Activated T-helper 9 cell treated with anti-CD3 and anti-CD28 coated beads, Interleukin-2, amount 50 U/mL, for 16 hours (primary cell): ENCODE measurements at regions not wholly inside any gene's neighbourhood (a gene's known extent, or its start where the extent isn't known, plus 50 kb on each side); places are given as distances from the start of the nearest gene placed in this dataset.
"Not testable (repeated sequence)": the region's sequence is repeated elsewhere in the genome, so short reads cannot be mapped to it uniquely, and the experiment has no call there.

Source experiments
- DNase-seq: peaks from one replicate; pipeline ENCODE4 v3.0.0-alpha.2; 2020; ENCODE audit warnings: low read depth

DNA sequence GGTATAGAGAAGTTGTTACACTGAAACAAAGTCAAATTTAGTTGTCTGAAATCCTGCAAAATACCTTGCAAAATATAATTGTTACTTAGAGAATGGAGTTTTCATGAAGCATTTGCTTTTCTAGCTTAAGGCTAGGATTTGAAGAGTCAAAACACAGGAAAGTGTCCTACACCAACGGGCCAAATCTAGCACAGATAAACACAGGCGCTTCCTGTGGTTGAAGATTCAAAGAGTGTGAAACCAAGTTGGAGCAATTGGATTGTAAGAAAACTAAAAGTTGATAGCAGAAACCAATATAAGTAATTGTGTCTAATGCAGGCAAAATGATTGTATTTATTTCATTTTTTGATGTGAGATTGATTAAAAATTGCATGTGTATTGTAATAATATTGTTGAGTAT is 2002.5 kb upstream of the TENM3 start:
- DNase-seq = no peak

DNA sequence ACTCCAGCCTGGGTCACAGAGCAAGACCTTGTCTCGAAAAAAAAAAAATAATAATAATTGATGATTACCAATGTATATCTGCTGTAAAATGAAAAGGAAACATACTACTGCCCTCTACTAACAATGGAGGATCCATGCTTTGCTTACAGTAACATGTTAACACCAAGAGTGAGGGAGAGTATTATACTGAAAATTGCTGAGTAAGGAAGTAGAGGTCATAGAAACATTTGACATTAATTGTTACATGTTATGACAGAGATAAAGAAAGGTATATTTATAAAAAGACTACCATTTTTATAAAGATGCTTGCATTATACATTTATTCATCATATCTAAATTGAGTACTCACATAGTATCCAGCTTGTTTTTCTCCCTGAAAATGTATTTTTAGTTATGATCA is 1989.8 kb upstream of the TENM3 start:
- no peak for DNase-seq

DNA sequence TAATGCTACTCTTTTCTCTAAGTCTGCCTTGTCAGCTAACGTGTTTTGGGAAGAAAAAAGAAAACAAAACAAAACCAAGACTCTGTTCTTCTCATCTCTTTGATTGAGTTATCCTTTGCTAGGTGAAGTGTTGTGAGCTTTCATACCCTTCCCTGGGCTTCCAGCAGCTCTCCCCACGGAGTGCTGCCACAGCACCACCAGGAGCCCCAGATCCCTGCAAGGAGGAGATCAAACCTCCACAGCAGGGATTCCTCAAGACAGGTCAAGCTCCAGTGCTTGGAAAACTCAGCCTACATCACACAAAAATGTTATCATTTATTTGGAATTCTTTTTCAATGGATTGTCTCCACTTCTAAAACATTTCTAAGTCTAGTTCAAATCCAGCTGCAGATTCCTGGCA is 1981.9 kb upstream of the TENM3 start:
- no peak for DNase-seq

DNA sequence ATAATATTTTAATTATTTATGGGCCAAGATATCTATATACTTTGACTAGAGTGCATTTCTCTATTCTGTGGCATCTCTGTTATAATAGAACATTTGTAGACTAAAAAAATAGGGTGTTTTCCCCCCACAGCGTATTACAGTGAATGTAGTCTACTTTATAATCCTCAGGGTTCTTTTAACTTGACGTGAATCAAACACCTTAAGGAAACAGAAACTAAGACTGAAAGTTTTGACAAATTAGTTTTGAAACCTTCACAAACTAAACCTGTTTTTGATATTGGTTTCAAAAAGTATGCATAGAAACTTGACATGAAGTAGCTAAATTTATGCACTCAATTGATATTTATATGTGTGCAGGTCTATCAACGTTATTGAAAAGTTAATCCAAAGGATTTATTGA is 1963.1 kb upstream of the TENM3 start:
- no peak for DNase-seq

DNA sequence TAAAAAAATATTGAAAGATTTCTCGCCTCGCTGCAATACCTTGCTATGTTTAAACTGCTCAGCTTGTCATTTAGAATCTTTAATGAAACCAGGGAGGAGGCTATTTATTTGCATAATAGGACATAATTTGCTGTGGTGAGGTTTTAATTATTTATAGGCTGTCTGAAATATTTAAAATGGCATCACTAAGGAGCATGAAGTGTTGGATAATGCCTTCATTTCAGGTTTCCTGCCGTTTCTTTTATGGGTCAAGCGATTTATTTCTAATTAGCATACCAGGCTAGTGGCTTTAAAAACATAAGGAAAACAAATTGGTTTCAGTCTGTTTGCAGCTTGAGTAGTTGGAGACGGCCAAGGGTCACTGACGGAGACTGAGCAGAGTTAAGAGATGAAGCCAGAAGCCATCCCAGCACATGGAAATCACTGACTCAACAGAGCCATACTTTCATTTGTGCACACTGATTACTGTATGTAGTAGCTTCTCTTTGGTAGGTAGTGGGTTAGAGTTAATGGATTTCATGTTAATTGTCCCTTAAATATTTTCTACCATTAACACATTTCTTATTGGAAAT is 1962.4 kb upstream of the TENM3 start:
- DNase-seq = no peak

DNA sequence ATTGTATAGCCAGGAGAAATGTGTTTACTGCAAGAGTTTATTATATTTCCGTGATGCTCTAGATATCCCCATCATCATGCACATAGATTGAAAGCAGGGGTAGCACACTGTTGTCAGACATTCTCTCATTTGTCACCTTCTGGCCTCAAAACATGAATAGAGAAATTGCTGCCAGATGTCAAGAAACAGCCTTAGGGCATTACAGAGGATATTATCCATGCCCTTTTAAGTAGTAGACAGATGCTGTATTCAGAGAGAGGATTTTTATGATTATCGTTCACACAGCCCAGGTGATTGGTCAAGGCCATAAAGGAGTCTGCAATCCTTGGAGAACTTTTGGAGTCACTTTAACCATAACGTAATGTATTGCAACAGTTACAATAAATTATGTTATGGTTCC is 1961.5 kb upstream of the TENM3 start:
- no peak for DNase-seq

DNA sequence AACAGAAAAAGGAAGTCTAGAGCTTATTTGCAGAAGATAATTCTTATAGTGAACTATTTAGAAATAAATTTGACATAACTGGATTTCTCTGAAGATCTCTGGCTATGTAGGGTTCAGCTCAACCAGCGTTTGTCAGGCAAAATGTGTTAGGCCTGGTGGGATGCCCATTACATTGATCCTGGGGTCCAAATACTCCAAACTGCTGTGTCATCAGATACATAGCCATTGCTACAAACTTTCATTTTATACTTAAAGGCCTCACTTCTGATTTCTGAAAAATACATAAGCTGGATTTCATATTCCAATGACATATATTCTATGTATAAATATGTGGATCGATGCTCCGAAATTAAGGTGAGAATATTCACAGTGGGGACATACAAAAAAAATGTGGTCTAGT is 1958.9 kb upstream of the TENM3 start:
- DNase-seq = no peak

DNA sequence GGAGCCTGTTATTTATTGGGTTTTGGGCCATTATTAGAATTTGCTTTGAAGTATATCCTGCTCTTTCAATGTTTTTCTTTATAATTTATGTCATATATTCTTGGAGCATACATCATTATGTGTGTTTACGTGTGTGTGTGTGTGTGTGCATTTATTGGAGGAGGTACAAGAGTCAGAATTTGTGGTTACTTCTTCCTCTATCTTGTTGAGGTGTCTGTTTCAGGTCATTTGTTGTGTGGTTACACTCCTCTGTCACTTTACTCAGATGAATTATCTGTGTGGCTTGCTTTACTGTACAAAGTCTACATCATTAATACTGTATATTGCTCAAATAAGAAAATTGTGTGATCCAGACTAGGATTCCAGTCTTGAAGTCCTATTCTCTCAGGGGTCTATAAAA is 1957.4 kb upstream of the TENM3 start:
- no peak for DNase-seq

DNA sequence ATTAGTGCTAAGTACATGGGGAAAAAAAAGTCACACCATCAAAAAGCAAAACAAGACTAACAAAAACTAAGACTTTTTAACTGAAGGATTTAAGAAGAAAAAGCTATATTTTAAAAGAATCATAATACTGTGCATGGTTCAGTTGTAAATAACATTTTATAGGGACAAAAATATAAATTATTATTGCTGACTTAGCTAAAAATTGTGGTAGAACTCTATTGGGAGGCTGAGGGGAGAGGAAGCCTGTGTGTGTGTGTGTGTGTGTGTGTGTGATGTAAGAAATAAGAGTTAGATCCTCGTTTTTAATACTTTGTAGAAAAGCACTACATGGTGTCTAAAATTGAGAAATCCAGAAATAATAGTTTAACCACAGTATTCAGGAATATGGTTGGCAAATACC is 1950.9 kb upstream of the TENM3 start:
- DNase-seq = no peak

DNA sequence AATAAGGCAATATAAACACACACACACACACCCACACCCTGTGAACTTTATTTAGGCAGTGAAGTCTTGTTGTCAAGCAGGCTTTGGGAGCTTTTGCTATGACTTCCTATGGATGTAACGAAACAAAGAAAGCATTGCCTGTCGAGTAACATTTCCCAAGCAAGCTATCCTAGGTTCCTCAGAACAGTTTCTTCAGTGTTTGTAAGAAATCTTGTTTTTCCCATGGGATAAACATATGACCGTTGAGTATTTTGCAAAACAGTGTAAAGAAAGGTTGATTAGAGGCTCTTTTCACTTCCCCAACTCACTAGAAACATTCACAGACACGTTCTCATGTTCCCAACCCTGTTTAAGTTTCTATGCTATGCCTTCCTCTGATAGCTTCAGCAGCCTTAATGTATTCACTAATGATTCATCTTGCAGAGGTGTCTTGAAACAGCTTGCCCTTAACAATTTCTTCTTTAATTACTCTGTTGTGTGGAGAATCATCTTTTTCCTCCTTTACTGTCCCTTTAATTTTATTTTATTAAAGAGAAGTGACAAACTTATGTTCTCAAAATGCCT is 1947.1 kb upstream of the TENM3 start:
- DNase-seq = no peak

DNA sequence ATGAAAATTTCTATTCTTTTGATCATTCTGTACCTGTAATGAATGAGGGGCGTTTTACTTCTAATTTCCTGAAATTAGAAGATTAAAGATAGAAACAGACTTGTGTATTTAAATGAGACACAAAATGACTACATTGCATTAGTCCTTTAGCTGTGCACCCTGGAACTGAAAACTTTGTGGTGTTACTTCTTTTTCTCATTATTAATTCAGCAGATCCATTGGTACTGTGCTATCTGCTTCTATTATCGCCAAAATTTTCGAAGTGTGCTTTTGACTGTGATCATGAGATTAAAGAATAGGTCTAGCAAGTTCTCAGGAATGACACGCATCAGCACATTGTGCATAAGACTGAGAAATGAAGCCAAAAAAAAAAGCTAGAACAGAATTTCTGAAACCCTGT is 1938.9 kb upstream of the TENM3 start:
- no peak for DNase-seq

DNA sequence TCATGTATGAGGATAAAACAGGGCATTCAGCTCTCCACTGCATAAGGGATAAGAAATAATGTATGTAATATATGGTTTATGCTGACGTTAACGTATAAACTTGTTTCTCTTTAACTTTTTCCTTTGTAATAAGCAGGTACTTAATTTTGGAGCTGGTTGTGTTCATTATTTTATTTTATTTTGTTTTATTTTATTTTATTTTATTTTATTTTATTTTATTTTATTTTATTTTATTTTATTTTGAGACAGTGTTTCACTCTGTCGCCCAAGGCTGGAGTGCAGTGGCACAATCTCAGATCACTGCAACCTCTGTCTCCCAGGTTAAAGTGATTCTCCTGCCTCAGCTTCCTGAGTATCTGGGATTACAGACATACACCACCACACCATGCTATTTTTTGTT is 1932.6 kb upstream of the TENM3 start:
- no peak for DNase-seq

DNA sequence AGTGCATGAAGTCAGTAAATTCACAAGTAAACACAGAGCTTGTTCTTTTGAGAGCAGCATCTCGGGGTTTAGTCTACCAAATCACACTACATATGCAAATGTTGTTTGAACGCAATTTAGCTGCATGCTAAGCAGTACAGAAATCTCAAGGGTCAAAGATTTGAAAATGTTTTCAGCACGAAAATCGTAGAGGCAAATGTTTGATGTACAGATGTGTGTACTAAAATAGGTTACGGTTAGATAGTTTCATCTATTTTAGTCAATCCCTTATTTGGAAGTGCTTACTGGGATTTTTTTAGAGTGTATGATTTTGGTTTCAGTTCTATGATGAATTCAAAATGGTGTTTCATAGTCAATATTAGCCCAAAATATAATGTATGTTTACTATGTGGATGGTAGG is 1928.2 kb upstream of the TENM3 start:
- DNase-seq = no peak

DNA sequence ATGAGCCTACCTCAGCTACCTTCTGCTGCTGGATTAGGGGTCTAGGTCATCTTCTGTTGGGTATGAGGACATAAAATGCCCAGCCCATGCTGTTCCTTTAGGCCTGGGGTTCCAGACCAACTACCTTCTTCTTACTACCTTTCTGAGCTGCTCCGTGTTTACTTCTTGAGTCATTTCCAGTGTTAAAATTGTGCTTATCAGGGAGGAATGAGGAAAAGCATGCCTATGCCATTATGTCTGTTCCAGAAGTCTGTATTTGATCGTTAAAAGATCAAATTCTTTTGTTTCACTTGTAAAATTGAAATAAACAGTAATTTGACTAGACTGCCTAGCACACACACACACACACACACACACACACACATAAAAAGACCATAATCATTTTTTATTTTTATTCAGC is 1912.7 kb upstream of the TENM3 start:
- no peak for DNase-seq

DNA sequence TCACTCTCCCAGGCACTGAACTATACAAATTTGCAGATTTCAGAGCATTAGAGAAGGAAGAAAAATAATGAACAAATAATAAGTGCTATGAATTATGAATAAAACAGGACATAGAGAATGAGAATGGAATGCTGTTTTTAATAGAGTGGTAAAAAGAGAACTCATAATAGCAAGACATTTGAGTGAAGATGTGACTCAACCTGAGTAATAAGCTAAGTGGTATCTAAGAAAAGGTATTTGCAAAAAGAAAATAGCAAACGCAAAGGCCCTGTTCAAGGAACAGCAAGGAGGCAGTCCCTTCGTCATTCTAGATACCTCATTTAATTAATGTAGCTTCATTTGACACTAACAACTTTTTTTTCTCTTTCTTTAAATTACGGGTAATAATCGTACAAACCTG is 1910.0 kb upstream of the TENM3 start:
- DNase-seq = no peak

DNA sequence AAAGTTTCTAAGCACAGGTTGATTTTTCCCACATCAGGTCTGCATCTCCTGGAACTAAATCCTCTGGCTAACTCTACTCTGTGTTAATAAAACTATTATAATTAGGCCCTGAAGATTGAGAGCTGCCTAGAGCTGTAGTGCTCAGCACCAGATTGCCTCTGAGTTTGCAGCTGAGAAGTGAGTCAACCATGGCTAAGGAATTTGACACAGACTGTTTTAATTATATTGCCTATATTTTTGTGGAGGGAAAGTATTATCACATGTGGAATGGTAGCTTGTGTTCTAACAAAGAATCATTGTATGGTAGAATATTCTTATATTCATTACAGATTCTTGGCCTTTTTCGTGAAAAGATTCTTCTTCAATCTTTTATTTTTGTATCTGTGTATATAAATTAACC is 1907.6 kb upstream of the TENM3 start:
- no peak for DNase-seq

DNA sequence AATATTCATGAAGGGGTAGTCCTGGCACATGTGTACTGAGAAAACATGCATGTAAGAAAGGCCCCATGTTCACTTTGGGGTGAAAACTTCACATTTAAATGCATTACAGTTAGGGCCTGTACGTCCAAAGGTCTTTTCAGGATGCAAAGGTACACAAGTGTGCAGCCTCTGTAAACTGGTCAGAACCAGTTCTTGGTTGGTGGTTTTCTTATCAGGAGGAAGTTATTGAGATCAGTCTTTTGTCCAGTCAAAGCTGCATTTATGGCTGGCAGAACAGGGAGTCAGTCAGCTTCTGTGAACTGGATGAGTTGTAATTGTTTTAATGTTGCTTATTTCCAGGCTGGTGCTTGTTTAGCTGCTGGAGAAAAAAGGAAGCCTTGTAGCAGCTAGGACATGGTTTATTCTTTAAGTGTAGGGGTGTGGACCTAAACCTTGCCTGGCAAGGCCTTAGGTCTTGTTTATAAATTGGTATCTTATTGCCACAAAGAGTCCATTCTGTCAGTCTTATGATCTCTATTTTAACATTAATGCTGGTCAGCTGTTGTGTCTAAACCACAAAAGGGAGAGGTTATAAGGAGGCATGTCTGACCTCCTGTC is 1906.6 kb upstream of the TENM3 start:
- no peak for DNase-seq

DNA sequence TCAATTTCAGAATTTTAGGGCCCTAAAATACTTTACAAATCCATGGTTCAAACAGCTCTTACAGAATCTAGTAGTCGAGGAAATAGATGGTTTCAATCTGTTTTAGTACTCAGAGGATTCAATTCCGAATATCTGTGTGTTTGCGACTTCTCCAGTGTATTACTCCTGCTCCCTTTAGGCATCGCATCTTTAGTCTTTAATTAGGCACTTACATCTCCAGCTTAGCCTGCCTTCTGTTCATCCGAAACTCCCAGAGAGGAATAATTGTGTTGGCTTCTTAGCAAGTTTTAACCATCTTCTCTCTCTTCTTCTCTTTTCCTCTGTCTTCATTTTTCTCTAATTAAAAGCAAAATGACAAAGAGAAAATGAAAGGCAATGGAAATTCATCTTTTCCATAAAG is 1901.3 kb upstream of the TENM3 start:
- DNase-seq = no peak

DNA sequence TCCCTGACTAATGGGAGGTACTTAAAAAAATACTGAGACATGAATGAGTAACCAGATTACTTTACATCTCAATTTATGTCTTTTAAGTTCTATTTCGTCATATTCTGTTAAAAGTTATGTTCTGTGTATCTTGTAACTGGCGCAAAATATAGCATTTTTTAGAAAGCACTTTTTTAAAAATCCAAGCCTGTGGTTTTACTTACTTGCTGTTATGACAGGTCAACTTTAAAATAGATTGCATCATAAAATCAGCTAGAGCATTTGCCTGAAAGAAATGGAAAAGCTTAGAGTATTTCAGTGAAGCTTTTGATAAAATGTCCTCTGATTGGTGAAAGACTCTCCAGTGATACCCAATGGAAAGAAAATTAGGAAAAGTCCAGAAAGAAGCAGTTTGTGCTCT is 1892.3 kb upstream of the TENM3 start:
- no peak for DNase-seq

DNA sequence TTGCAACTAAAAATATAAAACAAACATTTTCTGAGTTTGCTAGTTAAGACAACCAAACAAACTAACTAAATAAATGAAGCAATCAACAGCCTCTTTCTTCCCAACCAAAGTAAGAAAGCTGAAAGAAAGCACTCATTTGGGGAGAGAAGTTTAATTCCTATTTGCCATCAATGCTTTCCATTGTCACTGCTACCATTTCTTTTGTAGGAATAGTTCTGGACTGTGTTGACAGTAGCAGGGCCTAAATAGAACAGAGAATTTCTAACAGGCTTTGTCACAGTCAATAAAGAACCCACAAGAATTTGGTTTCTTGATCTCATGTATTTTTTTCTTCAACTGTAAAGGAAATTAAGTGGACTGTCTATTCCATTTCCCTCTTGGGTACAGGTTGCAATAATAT is 1886.4 kb upstream of the TENM3 start:
- no peak for DNase-seq

DNA sequence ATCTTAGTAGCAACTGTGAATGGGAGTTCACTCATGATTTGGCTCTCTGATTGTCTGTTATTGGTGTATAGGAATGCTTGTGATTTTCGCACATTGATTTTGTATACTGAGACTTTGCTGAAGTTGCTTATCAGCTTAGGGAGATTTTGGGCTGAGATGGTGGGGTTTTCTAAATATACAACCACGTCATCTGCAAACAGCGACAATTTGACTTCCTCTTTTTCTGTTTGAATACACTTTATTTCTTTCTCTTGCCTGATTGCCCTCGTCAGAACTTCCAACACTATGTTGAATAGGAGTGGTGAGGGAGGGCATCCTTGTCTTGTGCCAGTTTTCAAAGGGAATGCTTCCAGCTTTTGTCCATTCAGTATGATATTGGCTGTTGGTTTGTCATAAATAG is 1883.1 kb upstream of the TENM3 start:
- not testable (repeated sequence) for DNase-seq

DNA sequence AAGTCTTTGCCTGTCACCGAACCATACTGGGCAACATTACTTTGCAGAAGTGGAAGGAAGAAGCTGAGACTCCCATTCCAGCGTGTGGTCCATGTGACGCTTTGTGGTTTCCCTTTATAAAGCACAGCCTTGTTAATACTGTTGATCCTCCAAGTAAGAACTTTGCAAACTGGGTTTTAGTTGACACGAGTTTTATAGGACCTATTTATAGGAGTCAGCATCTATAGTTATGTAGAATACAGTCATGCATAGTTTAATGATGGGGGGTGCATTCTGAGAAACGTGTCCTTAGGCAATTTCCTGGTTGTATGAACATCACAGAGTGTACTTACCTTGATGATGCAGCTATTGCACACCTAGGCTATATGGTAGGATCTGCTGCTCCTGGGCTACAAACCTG is 1879.4 kb upstream of the TENM3 start:
- DNase-seq = no peak

DNA sequence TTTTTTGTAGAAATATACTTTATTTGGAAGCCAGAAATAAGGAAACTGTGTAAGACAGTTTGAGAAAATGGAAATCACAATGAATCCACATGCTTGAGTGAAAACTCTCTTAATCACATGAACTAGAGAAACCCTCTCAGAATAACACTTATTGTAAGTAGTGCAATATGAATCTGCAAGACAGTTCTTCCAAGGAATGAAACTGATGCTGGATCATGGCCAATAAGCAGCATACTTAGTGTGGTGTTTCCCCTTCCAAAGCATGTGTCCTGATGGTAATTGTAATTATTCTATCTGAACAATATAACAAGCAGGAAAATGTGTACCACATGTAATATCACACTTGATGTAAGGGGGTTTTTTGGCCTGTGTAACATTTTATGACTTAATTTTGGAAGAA is 1870.5 kb upstream of the TENM3 start:
- no peak for DNase-seq

DNA sequence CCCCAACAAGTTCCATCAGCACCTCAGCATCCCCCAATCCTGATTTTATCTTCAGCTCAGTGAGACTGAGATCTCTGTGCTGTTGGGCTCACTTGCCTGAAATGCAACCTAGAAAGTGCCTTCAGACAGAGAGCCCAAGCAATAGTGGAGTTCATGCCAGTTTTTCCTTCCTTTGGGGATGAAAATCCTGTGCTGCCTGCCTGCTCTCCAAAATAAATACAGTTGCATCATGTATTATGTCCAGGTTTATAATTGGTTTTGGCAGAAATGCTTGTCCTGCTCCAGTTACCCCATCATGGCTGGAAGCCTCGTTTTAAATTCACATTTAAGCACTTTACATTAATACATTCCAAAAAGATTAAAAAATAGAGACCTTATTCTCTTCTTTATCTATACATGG is 1865.5 kb upstream of the TENM3 start:
- DNase-seq = no peak
